Trophoblast cell (in vitro differentiated cells and primary cell): ENCODE measurements at regions not wholly inside any gene's neighbourhood (a gene's known extent, or its start where the extent isn't known, plus 50 kb on each side); places are given as distances from the start of the nearest gene placed in this dataset.

Source experiments
- DNase-seq, 2 donors: peaks; one replicate each; pipeline ENCODE4 v3.0.0-alpha.2; 2016
- H2AFZ ChIP-seq: 2 replicates; pipeline ENCODE4 v1.6.1; 2013; ENCODE audit warnings: low read length, moderate library complexity, mild to moderate bottlenecking; ENCODE audit not compliant: insufficient read depth, poor library complexity
- H2AK5ac ChIP-seq: 2 replicates; pipeline ENCODE4 v1.6.1; 2013; ENCODE audit warnings: mild to moderate bottlenecking, low read length
- H2BK120ac ChIP-seq: 2 replicates; pipeline ENCODE4 v1.6.1; 2013; ENCODE audit warnings: low read length, mild to moderate bottlenecking, moderate library complexity; ENCODE audit not compliant: insufficient read depth, poor library complexity
- H2BK12ac ChIP-seq: 2 replicates; pipeline ENCODE4 v1.6.1; 2013; ENCODE audit warnings: mild to moderate bottlenecking, low read length, moderate library complexity
- H2BK5ac ChIP-seq: 2 replicates; pipeline ENCODE4 v1.6.1; 2013; ENCODE audit warnings: low read length, low read depth, moderate library complexity, mild to moderate bottlenecking; ENCODE audit not compliant: poor library complexity
- H3K14ac ChIP-seq: 2 replicates; pipeline ENCODE4 v1.6.1; 2013; ENCODE audit warnings: mild to moderate bottlenecking, low read length
- H3K18ac ChIP-seq: 2 replicates; pipeline ENCODE4 v1.6.1; 2013; ENCODE audit warnings: mild to moderate bottlenecking, low read length
- H3K23ac ChIP-seq: 2 replicates; pipeline ENCODE4 v1.6.1; 2013; ENCODE audit warnings: low read length
- H3K27ac ChIP-seq: 2 replicates; pipeline ENCODE4 v1.5.1; 2013; ENCODE audit warnings: low read depth, mild to moderate bottlenecking, inconsistent platforms, low read length, moderate library complexity
- H3K27me3 ChIP-seq: 2 replicates; pipeline ENCODE4 v1.6.1; 2013; ENCODE audit warnings: inconsistent platforms, mild to moderate bottlenecking, low read length, moderate library complexity; ENCODE audit not compliant: insufficient read depth
- H3K36me3 ChIP-seq, 2 experiments: 1 replicate in 1 of 2; 2 replicates in 1 of 2; pipeline ENCODE4 v1.6.1; 2013; ENCODE audit warnings: low read length in 2 of 2, mild to moderate bottlenecking in 2 of 2, moderate library complexity in 1 of 2; ENCODE audit not compliant: insufficient read depth in 2 of 2, control insufficient read depth in 1 of 2
- H3K4ac ChIP-seq: 2 replicates; pipeline ENCODE4 v1.6.1; 2013; ENCODE audit warnings: low read depth, mild to moderate bottlenecking, low read length, moderate library complexity
- H3K4me1 ChIP-seq, 2 experiments: 1 replicate in 1 of 2; 2 replicates in 1 of 2; pipeline ENCODE4 v1.6.1; 2013; ENCODE audit warnings: low read length in 2 of 2, mild to moderate bottlenecking in 2 of 2, moderate library complexity in 1 of 2; ENCODE audit not compliant: insufficient read depth in 2 of 2, control insufficient read depth in 1 of 2
- H3K4me2 ChIP-seq: 2 replicates; pipeline ENCODE4 v1.6.1; 2013; ENCODE audit warnings: inconsistent platforms, mild to moderate bottlenecking, low read length, moderate library complexity
- H3K4me3 ChIP-seq: 2 replicates; pipeline ENCODE4 v1.5.1; 2013; ENCODE audit warnings: mild to moderate bottlenecking, low read depth, low read length, inconsistent platforms
- H3K79me1 ChIP-seq: one replicate; pipeline ENCODE4 v1.6.1; 2013; ENCODE audit warnings: low read length
- H3K79me2 ChIP-seq: 2 replicates; pipeline ENCODE4 v1.6.1; 2013; ENCODE audit warnings: low read length, mild to moderate bottlenecking; ENCODE audit not compliant: control insufficient read depth, insufficient read depth, poor library complexity
- H3K9ac ChIP-seq: 2 replicates; pipeline ENCODE4 v1.6.1; 2013; ENCODE audit warnings: mild to moderate bottlenecking, low read length
- H3K9me3 ChIP-seq: 2 replicates; pipeline ENCODE4 v1.6.1; 2013; ENCODE audit warnings: low read depth, mild to moderate bottlenecking, control low read depth, inconsistent platforms, low read length; ENCODE audit not compliant: insufficient read depth
- H4K12ac ChIP-seq: 2 replicates; pipeline ENCODE4 v1.6.1; 2013; ENCODE audit warnings: low read depth, mild to moderate bottlenecking, low read length, moderate library complexity
- H4K8ac ChIP-seq: 2 replicates; pipeline ENCODE4 v1.6.1; 2013; ENCODE audit warnings: low read depth, mild to moderate bottlenecking, low read length, moderate library complexity
- H4K91ac ChIP-seq: one replicate; pipeline ENCODE4 v1.6.1; 2013; ENCODE audit warnings: low read depth, mild to moderate bottlenecking, low read length, moderate library complexity
- WGBS: extraction: QIAGEN DNeasy Blood & Tissue Kit; methylation state at CpG from one replicate; pipeline ENCODE4 v1.1.7; 2013; ENCODE audit warnings: missing lambda C conversion rate; ENCODE audit not compliant: insufficient read length, insufficient coverage; ENCODE audit errors: extremely low coverage; 5-methylcytosine and 5-hydroxymethylcytosine counted together

DNA sequence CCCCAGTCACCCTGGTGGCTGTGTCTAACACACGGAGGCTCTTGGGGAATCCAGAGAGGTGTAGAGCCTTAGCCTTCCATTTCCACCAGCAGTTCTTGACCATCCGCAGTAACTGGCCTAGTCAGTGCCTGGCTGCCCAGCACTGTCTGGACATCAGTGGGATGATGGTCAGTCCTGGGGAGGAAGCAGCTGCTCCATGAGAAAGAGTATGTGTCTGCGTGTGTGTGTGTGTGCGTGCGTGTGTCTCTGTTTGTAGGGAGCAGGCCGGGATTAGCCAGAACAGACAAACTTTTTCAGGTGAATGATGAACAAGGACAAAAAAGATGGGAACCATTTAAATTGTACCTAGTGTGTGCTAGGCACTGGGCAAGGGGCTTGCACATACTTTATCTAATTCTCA lies 109.3 kb upstream of the SYT13 start:
- H3K9ac ChIP-seq: no peak overlapping the region
- no peak for DNase-seq
- H2AK5ac ChIP-seq: no peak overlapping the region
- H3K36me3 ChIP-seq: no peaks in the 10 kb centered on the region
- no peaks in the 10 kb centered on the region for H3K79me1 ChIP-seq
- no peak overlapping the region for H4K91ac ChIP-seq
- no peak overlapping the region for H3K4me2 ChIP-seq
- H2BK12ac ChIP-seq: no peak overlapping the region
- no peaks in the 10 kb centered on the region for H3K27me3 ChIP-seq
- H3K23ac ChIP-seq: no peak overlapping the region
- no peaks in the 10 kb centered on the region for H3K4me1 ChIP-seq
- no peak overlapping the region for H3K4me3 ChIP-seq
- H4K8ac ChIP-seq: no peak overlapping the region
- no peak overlapping the region for H3K14ac ChIP-seq
- H3K18ac ChIP-seq: no peak overlapping the region
- H2BK120ac ChIP-seq: no peak overlapping the region
- no peaks in the 10 kb centered on the region for H3K9me3 ChIP-seq
- H3K79me2 ChIP-seq: no peaks in the 10 kb centered on the region
- H2AFZ ChIP-seq: no peak overlapping the region
- H3K4ac ChIP-seq: no peak overlapping the region
- no peak overlapping the region for H4K12ac ChIP-seq
- H3K27ac ChIP-seq: no peak overlapping the region
- no peak overlapping the region for H2BK5ac ChIP-seq
- no CpG with 5 or more reads among the region's 6 CpGs for WGBS

DNA sequence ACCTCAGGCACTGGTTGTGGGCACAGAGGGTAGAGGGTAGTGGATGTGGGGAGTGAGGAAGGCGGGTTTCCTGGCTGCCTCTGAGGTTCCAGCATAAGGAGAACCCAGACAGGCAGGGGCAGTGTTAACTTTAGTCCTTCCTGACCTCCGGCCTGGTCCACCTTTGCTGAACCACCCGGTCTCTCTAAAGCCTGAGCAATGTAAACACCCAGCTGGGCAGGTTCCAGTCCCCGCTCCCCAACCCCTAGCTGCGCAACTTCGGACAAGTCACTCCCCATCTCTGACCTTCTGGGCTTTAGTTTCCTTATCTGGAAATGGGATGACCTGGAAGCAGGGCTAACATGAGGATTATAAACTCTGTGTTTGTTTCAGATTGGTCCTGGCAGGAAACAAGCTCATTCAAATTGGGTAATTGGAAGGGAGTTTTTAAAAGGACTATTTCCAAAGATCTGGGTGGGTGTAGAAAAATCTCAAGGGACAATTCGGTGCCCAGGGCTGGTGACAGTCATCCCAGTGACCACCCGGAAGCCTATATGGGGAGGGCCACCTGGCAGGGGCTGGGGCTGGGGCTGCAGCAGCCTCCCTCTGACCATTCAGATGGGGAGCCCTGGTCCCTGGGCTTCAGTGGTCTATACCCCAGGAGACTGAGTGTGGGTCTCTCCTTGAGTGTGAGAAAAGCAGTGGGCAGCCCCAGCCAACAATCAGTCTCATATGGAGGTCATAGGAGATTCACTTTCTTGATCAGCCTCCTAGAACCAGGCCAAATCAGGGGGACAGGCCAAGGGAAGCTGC lies 108.3 kb upstream of the SYT13 start:
- Histone ChIP-seq H3K23ac (no peak overlapping the region), H3K27me3 (no peaks in the 10 kb centered on the region), H2AK5ac (no peak overlapping the region), H3K4me1 (no peaks in the 10 kb centered on the region), H2BK5ac (no peak overlapping the region), H4K8ac (no peak overlapping the region), H2AFZ (no peak overlapping the region), H3K27ac (no peak overlapping the region), H3K79me2 (no peaks in the 10 kb centered on the region), H3K4me2 (no peak overlapping the region), H2BK120ac (no peak overlapping the region), H3K18ac (no peak overlapping the region), H3K4me3 (no peak overlapping the region), H3K14ac (no peak overlapping the region), H3K9me3 (no peaks in the 10 kb centered on the region), H3K79me1 (no peaks in the 10 kb centered on the region), H4K91ac (no peak overlapping the region), H3K9ac (no peak overlapping the region), H4K12ac (no peak overlapping the region), H2BK12ac (no peak overlapping the region), H3K36me3 (no peaks in the 10 kb centered on the region), H3K4ac (no peak overlapping the region)
- WGBS: no CpG with 5 or more reads among the region's 8 CpGs
- no peak for DNase-seq

DNA sequence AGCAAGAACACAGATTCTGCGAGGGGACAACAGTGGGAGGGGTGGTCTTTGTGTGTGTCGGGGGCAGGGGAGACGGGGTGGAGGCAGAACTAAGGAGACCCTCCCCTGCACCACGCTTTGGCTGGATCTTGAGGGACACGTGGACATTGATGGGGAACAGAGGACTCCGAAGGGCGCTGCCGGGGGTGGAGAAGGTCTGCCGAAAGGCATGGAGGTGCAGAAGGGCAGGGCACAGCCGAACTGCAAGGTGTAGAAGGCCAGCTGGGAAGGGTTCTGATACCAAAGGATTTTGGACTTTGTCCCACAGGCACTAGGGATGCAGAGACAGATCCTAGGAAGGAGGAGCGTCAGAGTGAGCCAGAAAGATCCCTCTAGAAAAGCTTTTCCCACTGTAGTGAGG lies 107.7 kb upstream of the SYT13 start:
- H3K9me3 ChIP-seq: no peaks in the 10 kb centered on the region
- no peak overlapping the region for H2AFZ ChIP-seq
- no peak overlapping the region for H3K18ac ChIP-seq
- no peak overlapping the region for H4K91ac ChIP-seq
- H2BK12ac ChIP-seq: no peak overlapping the region
- H3K14ac ChIP-seq: no peak overlapping the region
- H3K9ac ChIP-seq: no peak overlapping the region
- no peak overlapping the region for H3K4ac ChIP-seq
- H3K27me3 ChIP-seq: no peaks in the 10 kb centered on the region
- no peaks in the 10 kb centered on the region for H3K79me2 ChIP-seq
- no peak overlapping the region for H2AK5ac ChIP-seq
- no peak for DNase-seq
- no peak overlapping the region for H2BK5ac ChIP-seq
- no peak overlapping the region for H3K27ac ChIP-seq
- H3K4me3 ChIP-seq: no peak overlapping the region
- H3K23ac ChIP-seq: no peak overlapping the region
- H3K36me3 ChIP-seq: no peaks in the 10 kb centered on the region
- H4K12ac ChIP-seq: no peak overlapping the region
- H2BK120ac ChIP-seq: no peak overlapping the region
- H3K4me2 ChIP-seq: no peak overlapping the region
- no CpG with 5 or more reads among the region's 11 CpGs for WGBS
- H3K4me1 ChIP-seq: no peaks in the 10 kb centered on the region
- H3K79me1 ChIP-seq: no peaks in the 10 kb centered on the region
- H4K8ac ChIP-seq: no peak overlapping the region

DNA sequence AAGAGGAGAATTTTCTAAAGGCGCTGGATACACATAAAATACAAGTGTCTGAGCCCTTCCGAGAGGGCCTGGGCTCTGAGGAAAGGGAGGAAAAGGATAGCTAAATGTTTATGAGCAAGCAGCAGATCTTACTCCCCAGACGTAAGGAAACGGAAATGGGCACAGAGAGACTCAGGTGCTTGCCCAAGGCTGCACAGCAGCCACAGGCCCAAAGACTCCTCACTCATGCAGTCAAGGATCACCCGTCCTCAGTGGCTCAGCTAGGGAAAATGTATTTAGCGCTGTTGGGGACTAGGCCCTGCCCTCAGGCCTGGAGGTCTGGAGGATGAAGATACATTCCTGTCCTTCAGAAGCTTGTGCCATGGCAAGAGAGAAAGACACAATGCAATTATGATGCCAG lies 107.2 kb upstream of the SYT13 start:
- DNase-seq: no peak
- no peak overlapping the region for H3K14ac ChIP-seq
- H2AFZ ChIP-seq: no peak overlapping the region
- no peak overlapping the region for H3K9ac ChIP-seq
- H3K27ac ChIP-seq: no peak overlapping the region
- no peak overlapping the region for H4K91ac ChIP-seq
- H3K4me2 ChIP-seq: no peak overlapping the region
- H2BK5ac ChIP-seq: no peak overlapping the region
- no peaks in the 10 kb centered on the region for H3K9me3 ChIP-seq
- no peak overlapping the region for H2BK12ac ChIP-seq
- H2BK120ac ChIP-seq: no peak overlapping the region
- no peaks in the 10 kb centered on the region for H3K4me1 ChIP-seq
- H4K12ac ChIP-seq: no peak overlapping the region
- no peak overlapping the region for H4K8ac ChIP-seq
- H3K18ac ChIP-seq: no peak overlapping the region
- H3K27me3 ChIP-seq: no peaks in the 10 kb centered on the region
- no peaks in the 10 kb centered on the region for H3K36me3 ChIP-seq
- no peaks in the 10 kb centered on the region for H3K79me1 ChIP-seq
- no peaks in the 10 kb centered on the region for H3K79me2 ChIP-seq
- no peak overlapping the region for H3K23ac ChIP-seq
- no peak overlapping the region for H3K4ac ChIP-seq
- H2AK5ac ChIP-seq: no peak overlapping the region
- no CpG with 5 or more reads among the region's 6 CpGs for WGBS
- no peak overlapping the region for H3K4me3 ChIP-seq
